NCI-H1092 treated with DMSO at 0.1 percent for 48 hours (cell line): ENCODE measurements at regions not wholly inside any gene's neighbourhood (a gene's known extent, or its start where the extent isn't known, plus 50 kb on each side); places are given as distances from the start of the nearest gene placed in this dataset.
A peak's percentile ranks its signal among the peaks of the same experiment; 100 is the strongest.
"Not testable (repeated sequence)": the region's sequence is repeated elsewhere in the genome, so short reads cannot be mapped to it uniquely, and the experiment has no call there.

Experiments
- DNase-seq: peaks from one replicate; lab custom pipeline; 2025; lab: John Stamatoyannopoulos, UW

GRCh38 chr5:29252390-29252789 lies 1941.1 kb upstream of the CDH6 start:
- no peak for DNase-seq

GRCh38 chr5:29247346-29248028 lies 1946.0 kb upstream of the CDH6 start:
- DNase-seq: no peak

GRCh38 chr5:29240379-29240778 lies 1953.1 kb upstream of the CDH6 start:
- no peak for DNase-seq

GRCh38 chr5:29239606-29240005 lies 1953.9 kb upstream of the CDH6 start:
- DNase-seq: no peak

- DNase-seq: no peak
These were observed 1955.4 kb upstream of the CDH6 start for GRCh38 chr5:29238115-29238514.

GRCh38 chr5:29231154-29231553 lies 1962.3 kb upstream of the CDH6 start:
- no peak for DNase-seq

GRCh38 chr5:29230591-29230990 lies 1962.9 kb upstream of the CDH6 start:
- DNase-seq: no peak

- DNase-seq: no peak
These were observed 1964.0 kb upstream of the CDH6 start for GRCh38 chr5:29229461-29229860.

GRCh38 chr5:29218138-29218537 lies 1975.3 kb upstream of the CDH6 start:
- peak; percentile 17 for DNase-seq

GRCh38 chr5:29214839-29215238 lies 1978.6 kb upstream of the CDH6 start:
- DNase-seq: no peak

- no peak for DNase-seq
These were observed 1980.0 kb upstream of the CDH6 start for GRCh38 chr5:29213475-29213874.

- DNase-seq: no peak
These were observed 1985.5 kb upstream of the CDH6 start for GRCh38 chr5:29208024-29208423.

GRCh38 chr5:29203049-29203448 lies 1990.4 kb upstream of the CDH6 start:
- no peak for DNase-seq

GRCh38 chr5:29197631-29198454 lies 1995.6 kb upstream of the CDH6 start:
- DNase-seq: no peak

GRCh38 chr5:29193972-29194371 lies 1999.5 kb upstream of the CDH6 start:
- DNase-seq: no peak

- DNase-seq: not testable (repeated sequence)
These were observed 2002.0 kb upstream of the CDH6 start for GRCh38 chr5:29191269-29192048.

GRCh38 chr5:29190398-29190797 lies 2003.1 kb upstream of the CDH6 start:
- DNase-seq: not testable (repeated sequence)

- not testable (repeated sequence) for DNase-seq
These were observed 2007.1 kb upstream of the CDH6 start for GRCh38 chr5:29186380-29186779.

- DNase-seq: no peak
These were observed 2007.9 kb upstream of the CDH6 start for GRCh38 chr5:29185558-29185957.

GRCh38 chr5:29175774-29176173 lies 2017.7 kb upstream of the CDH6 start:
- no peak for DNase-seq

- no peak for DNase-seq
These were observed 2022.9 kb upstream of the CDH6 start for GRCh38 chr5:29170599-29170998.

GRCh38 chr5:29169886-29170285 lies 2023.6 kb upstream of the CDH6 start:
- DNase-seq: no peak

- peak; percentile 28 for DNase-seq
These were observed 2031.2 kb upstream of the CDH6 start for GRCh38 chr5:29162297-29162696.
